ENCODE measurements at regions not wholly inside any gene's neighbourhood (a gene's known extent, or its start where the extent isn't known, plus 50 kb on each side); places are given as distances from the start of the nearest gene placed in this dataset.
A peak's percentile ranks its signal among the peaks of the same experiment; 100 is the strongest.
"Not testable (repeated sequence)": the region's sequence is repeated elsewhere in the genome, so short reads cannot be mapped to it uniquely, and the experiment has no call there.

DNA sequence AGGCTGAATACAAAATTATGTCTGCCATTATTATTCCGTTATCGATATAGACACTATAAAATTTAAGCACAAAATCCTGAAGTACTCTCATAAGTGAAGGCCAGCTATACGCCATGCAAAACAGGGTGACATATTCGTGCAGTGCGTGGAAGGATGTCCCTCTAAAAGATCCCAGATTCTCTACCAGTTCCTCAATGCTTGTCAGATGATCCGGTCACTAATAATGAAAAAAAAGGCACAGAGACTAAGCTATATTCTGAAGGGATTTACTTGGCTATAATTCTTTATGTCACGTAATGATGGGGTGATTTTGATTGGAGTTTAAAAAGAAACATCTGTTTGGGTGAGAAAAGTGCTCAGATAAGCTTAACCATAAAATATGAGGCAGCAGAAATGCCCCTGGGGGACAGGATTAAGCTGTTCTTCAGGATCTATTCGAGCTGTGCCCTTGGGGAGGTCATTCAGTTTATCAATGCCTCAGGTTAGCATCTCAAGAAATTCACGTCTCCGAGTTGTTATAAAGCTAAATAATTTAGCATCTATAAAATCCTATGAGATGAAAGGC lies 229.7 kb upstream of the PITRM1 start:
- DNase-seq, result no peak

DNA sequence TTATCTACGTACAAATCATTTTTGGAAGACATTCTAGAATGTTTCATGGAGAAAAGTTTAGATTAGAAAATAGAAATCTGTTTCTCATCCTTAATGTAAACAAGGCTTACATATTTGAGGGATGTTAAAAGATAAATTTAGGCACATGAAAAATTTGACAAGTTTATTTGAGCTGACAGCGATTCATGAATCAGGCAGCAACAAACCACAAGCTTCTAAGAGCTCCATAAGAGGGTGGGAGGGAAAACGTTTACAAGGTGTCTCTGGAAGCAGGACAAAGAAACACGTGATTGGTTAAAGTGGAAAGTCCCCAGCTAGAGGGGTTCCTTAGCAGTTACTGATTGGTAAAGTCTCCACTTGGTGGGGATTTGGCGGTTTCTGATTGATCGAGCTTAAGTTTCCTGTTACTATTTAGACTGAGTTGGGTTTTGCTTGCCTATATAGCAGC lies 228.9 kb upstream of the PITRM1 start:
- DNase-seq, result no peak

DNA sequence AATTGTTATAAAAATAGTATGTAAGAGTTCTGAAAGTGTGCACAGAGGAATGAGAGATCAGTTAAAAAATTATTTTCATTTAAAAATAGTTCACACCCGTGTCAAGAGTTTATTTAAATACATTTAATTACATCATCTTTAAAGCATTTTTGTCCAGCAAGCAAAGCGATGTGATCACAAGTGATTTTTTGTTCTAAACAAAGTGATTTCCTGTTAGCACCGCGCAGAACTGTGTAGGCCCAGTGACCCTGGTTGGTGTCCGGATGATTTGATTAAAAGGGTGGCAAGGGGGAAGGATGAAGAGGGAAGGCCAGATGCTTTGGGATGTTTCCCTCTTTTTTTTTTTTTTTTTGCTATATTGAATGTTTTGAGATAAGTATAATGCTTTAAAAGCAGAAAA lies 227.8 kb upstream of the PITRM1 start:
- no peak for DNase-seq

DNA sequence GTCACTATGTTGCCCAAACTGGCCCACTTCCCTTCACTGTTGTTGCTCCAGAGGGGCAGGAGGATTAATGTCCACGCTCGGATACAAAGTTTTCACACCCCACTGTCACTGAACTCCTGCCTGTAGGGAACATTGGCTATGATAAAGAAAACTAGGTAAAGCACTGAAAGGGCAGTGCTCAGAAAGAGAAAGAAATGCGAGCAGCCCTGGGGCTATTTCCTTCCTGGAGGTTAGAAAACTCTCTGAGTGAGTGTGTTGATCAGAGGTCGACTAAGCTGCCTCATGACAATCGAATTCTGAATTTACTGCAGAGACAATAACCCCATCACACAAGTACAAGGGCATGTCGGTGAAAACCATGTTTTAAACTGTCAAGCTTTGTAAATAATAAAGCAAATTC lies 227.2 kb upstream of the PITRM1 start:
- no peak for DNase-seq

DNA sequence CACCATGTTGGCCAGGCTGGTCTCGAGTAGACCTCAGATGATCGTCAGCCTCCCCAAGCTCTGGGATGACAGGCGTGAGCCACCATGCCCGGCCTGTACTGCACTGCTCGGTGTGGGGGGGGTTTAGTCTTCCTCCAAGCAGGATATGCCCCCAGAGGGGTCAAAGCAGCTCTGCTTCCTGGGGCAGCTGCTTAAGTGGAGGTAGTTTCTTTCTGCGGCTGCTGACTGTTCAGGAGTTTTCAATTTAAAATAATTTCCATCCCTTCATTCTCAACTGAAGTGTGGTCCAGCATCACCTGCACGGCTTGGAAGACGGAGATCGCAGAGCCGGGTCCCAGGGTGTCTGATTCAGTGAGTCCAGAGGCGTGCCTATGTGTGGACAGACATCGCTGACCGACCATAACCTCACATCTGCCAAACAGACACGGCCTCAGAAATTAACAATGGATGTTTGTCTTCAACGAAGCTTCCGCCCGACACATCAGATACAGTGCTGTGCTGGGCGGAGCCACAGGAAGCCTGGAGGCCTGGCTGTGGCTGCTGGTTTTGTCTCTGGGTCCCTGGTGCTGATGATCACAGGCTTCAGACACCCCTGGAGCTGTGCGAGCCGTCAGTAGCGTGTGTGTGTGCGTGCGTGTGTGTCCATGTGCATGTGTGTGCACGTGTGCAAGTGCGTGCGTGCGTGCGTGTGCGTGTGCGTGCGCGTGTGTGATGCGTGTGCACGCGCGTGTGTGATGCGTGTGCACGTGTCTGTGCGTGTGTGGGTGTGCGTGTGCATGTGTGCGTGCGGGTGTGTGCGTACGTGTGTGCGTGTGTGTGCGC lies 226.5 kb upstream of the PITRM1 start:
- no peak for DNase-seq

DNA sequence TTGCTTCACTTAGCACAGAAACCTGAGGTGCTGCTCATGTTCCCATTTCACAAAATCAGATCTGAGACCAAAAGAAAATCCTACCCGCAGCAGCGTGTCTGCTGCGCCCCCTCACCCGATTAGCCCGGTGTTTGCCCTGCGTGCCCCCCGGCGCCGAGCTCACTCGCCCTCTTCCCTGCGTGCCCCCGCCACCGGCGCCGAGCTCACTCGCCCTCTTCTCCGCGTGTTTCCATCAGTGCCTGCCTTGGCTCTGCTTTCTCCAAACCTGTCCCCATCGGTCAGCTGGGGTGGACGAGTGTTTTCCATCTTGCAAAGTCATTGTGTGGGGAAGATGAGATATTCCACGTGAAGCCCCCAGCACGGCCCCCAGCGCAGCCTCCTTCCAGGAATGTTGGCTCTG lies 225.3 kb upstream of the PITRM1 start:
- no peak for DNase-seq

DNA sequence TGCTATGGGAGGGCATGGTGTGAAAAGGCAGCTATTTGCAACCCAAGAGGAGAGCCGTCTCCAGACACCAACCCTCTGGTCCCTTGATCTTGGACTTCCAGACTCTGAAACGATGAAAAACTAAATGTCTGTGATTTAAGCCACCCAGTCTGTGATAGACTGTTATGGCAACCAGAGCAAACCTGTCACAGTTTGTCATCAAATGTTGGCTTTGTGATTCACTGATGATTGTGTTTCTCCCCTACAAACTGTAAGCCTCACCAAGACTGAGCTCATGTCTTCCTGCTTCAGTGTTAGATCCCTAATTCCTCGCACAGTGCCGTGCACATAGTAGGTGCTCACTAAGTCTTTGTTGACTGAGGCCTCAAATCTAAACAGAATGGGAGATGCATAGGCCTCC lies 224.6 kb upstream of the PITRM1 start:
- no peak for DNase-seq

DNA sequence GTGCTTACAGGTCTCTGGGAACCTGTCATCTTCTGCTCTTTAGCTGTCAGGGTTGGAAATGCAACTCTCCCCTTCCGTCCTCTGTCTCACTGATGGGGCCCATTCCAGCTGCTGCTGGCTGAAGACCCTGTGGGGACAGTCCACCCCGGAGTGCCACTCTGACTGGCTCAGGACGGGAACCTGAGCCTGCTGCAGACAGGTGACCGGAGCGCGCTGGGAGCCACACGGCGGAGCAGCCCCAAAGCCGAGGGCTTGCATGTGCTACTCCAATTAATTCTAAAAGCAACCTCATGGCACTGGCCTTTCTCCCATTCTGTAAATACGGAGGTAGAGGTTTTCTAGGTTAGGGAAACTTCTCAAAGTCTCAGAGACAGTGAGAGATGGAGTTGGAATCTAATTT lies 223.5 kb upstream of the PITRM1 start:
- no peak for DNase-seq

DNA sequence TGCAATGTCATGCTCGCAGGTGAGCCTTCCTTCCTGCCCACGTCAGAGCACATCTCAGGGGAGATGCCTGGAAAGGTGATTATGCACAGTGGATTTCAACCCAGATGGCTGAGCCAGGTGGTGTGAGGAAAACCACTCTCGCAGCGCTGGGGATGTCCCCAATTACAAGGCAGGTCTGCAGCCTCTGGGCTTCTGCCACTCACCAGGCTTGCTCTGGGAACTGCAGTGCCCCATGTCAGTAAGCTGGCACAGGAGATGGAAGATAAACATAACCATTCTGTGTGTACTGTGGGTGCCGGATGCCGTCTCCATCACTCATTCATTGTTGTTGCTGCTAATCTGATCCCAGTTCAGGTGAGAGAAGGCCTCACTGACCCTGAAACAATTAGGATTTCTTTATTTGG lies 222.9 kb upstream of the PITRM1 start:
- DNase-seq, result peak; percentile 69

DNA sequence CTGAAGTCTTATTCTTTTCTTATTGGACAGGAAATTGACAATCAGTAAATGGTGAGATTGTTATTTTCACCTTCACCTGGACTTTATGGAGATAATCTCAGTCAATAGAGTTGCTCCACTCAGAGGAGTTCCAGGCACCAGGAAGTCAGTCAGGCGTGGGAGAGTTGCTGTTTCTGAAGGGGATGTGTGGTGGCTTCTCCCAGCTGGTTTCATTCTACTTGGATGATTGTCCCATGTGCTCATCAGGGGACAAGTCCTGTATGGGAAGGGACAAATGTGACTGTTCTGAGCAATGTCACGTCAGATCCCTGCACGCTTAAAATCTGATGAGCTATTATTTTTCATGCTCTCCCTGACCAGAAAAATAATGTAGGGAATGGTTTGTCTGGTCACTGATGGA lies 222.5 kb upstream of the PITRM1 start:
- no peak for DNase-seq

DNA sequence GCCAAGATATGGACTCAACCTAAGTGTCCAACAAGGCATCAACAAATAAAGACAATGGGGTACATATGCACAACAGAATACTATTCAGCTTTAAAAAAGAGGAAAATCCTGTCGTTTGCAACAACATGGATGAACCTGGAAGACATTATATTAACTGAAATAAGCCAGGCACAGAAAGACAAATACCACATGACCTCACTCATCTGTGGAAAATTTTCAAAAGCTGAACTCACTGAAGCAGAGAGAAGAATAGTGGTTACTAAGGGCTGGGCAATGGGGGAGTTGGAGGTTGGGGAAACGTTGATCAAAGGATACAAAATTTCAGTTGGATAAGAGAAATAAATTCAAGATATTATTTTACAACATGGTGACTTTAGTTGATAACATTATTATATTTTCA lies 221.4 kb upstream of the PITRM1 start:
- DNase-seq, result no peak

DNA sequence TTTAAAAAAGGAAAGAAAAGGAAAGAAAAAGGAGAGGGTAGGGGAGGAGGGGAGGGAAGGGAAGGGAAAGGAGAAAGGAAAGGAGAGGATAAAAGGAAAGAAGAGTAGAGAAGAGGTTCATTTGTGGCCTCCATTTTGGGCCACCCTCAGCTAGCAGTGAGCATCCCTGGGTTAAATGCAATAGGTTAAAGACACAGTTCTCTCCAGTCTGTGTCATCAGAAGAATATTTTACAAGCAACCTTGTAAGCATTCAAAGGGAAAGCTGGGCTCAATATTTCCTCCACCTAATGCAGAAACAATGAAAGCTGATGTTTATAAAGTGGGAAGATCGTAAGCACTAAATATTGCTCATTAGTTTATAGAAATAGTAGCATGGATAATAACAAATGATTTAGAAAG lies 219.1 kb upstream of the PITRM1 start:
- no peak for DNase-seq

DNA sequence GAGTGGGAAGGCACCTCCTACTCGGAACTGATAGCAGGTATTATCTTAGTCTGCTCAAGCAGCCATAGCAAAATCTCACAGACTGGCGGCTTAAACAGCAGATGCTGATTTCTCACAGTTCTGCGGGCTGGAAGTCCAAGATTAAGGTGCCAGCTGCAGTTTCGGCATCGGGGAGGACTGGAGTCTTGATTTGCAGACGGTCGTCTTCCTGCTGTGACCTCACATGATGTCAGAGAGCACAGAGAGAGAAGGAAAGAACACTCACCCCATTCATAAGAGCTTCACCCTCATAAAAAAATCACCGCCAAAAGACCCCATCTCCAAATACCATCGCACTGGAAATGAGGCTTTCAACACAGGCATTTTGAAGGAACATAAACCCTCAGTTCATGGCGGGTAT lies 216.5 kb upstream of the PITRM1 start:
- DNase-seq, result no peak

DNA sequence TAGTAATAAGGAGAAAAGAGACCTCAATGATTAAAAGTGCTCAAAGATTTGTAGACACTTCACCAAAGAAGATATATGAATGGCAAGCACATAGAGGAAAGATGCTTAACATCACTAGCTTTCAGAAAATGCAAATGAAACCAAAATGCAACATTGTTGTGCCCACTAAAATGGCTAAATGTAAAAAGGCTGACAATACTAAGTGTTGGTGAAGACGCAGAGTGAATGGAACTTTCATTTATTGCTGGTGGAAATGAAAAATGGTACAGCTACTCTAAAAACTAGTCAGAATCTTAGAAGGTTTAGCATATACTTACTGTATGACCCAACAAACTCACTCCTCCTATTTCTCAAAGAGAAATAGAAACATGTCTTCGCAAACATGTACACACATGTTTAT lies 212.9 kb upstream of the PITRM1 start:
- no peak for DNase-seq

DNA sequence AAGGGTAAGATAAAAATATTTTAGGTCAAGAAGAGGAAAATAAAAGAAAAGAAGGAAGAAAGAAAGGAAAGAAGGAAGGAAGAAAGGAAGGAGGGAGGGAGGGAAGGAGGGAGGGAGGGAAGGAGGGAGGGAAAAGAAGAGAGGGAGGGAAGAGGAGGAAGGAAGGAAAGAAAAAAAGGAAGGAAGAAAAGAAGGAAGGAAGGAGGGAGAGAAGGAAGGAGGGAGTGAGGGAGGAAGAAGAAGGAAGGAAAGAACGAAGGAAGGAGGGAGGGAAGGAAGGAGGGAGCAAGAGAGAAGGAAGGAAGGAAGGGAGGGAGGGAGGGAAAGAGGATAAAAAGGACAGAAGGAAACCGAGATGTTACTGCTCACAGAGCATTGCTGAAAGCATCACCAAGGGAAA lies 209.5 kb upstream of the PITRM1 start:
- no peak for DNase-seq

DNA sequence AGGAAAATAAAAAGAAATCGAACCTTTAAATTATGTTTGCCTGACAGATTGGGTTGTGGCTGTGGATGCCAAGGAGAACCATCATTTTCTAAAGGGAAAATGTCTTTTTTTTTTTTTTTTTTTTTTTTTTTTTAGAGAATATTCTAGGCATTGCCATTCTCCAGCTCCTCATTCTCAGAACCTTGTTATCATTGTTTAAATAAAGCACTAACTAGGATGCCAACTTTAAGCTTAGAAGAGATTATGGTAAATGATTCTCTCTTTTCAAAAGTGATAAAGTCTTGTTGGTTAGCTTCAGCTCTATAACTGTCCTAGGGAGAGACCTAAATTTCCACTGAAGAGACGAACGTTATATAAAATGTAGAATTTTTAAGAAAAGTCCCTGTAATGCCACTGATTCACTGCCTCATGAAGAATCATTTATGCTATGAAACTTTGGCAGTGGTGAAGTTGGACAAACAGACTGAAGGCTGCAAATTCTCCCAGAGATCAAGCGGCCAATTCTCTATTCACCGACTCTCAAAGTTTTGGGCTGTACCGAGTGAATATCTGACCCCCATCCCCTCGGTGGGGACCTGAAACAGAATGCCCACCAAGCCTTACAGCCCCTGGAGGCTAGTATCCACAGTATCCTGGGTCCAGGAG lies 207.9 kb upstream of the PITRM1 start:
- no peak for DNase-seq

DNA sequence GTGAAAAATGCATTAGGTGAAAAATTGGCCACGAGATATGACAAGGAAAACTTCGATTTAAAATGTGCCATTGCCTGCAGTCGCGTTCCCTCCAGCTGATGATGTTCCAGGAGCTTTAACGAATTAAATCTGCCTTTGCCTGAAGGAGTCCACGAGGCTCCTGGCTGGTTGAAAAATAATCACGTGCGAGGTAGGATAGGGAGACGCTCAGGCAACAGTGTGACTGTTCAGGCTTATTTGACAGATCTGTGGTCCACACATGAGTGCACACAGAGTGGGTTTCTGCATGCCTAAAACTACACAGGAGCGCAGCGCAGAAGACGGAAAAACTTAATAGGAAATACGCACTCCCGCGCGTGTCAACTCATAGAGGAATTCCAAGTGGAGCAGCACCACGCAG lies 204.0 kb upstream of the PITRM1 start:
- no peak for DNase-seq

DNA sequence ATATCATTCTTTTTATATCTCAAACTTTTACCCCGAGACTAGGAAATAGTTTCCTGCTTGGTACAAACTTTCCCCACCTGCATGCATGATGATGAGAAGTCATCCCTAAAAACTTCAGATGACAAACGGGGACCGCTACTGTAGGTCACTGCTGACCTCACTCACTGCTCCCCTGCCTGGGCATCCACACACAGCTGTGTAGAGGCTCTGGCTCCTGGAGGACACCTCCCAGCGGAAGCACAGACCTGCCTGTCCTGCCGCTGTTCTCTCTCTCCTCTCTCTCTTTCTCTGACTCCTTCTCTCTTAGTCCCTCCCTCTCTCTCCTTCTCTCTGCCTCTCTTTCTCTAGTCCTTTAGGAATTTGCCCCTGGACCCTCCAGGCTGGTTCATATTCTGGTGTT lies 202.9 kb upstream of the PITRM1 start:
- DNase-seq, result no peak

DNA sequence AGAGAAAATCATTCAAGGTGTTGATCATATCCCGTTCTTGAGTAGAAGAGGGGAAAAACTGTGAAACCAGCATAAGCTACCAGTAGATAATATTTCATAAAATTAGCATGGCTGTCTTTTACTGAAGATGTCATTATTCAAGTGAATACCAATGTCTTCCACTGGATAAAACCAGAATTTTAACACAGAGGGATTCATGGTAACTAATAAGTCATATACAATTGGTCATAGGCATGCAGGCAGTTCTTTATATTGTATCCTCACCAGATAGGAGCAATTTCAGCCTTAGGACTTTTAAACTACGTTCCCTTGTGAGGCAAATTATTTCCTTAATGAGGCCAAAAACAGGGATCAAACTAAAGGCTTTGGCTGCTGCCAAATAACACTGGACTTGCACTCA lies 202.3 kb upstream of the PITRM1 start:
- no peak for DNase-seq

DNA sequence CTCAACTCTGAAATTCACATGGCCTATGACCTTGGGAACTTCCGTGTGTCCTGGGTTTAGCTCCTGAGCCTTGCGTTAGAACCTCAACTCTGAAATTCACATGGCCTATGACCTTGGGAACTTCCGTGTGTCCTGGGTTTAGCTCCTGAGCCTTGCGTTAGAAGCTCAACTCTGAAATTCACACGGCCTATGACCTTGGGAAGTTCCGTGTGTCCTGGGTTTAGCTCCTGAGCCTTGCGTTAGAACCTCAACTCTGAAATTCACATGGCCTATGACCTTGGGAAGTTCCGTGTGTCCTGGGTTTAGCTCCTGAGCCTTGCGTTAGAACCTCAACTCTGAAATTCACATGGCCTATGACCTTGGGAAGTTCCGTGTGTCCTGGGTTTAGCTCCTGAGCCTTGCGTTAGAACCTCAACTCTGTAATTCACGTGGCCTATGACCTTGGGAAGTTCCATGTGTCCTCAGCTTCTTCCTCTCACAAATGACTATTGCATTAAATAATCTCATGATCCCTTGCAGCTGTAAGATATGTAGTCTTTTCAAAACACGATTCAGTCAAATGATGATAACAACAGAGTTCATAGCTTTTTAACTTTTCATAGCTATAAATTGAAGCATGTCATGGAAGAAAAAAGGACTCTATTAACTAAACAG lies 200.9 kb upstream of the PITRM1 start:
- DNase-seq, result not testable (repeated sequence)

DNA sequence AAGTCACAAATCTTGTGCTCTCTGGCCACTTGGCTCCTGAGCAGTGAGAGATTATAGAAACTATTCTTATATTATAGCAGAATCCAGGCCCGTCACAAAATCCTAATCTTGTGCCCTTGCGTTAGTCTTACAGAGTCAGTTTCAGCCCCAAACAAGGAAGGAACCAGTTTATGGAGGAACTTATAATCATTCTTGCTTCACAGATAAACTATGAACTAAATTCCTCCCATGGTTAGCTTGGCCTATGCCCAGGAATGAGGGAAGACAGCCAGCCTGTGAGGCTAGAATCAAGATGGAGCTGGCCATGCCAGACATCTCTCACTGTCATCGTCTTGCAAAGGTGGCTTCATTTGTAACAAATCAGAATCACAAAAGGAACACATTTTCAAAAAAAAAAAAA lies 199.7 kb upstream of the PITRM1 start:
- DNase-seq, result no peak

DNA sequence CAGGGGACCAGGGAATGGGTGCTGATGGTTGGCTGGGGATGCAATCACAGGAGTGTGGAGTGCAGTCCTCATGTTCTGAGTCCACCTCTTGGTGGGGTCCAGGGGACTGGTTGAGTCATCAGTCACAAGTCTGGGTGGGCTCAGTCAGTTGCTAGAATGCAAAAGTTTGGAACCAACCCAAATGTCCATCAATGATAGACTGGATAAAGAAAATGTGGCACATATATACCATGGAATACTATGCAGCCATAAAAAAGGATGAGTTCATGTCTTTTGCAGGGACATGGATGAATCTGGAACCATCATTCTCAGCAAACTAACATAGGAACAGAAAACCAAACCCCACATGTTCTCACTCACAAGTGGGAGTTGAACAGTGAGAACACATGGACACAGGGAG lies 199.0 kb upstream of the PITRM1 start:
- not testable (repeated sequence) for DNase-seq

DNA sequence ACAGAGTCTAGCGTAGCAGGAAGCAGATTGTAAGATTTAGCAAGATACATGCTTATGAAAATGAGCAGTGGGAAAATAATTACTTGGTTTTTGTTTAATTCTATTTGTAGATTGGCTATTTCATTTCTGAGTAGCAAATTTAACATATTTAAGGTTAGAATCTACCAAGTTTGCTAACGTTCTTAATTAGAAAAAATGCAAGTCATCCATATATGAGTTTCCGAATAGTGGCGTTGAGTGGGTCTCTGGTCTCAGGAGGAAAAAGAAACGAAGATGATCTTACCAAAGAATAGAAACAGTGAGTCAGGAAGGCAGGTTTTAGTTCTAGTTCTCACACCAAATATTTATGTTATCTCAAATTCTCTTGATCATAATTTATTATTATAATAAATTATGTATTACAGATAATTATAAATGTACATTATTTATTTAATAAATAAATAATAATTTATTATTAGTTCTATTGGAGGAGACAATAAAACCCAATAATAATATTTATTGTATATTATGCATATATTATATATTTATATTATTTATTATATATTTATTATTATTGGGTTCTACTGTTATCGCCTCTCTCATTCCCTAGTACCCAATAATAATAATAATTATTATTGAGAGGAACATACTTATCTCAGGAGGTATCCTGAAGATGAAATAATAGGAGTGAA lies 194.3 kb upstream of the PITRM1 start:
- no peak for DNase-seq

Data from NCI-H1092 (cell line).